ENCODE measurements at regions not wholly inside any gene's neighbourhood (a gene's known extent, or its start where the extent isn't known, plus 50 kb on each side); places are given as distances from the start of the nearest gene placed in this dataset.

GRCh38 chr4:31343061-31343460 is 622.9 kb downstream of the PCDH7 start:
- Histone ChIP-seq H4K91ac (ENCODE audit: low read length) (no peak overlapping the region), H3K36me3 (ENCODE audit: control insufficient read depth in 1 of 2, insufficient read depth in 2 of 2, low read depth in 1 of 2, low read length in 2 of 2) (no peaks in the 10 kb centered on the region), H3K23ac (ENCODE audit: low read length in 2 of 2) (no peak overlapping the region), H2BK15ac (ENCODE audit: low read depth, poor library complexity, severe bottlenecking) (no peak overlapping the region), H3K4me2 (ENCODE audit: low read length, poor library complexity, severe bottlenecking) (no peak overlapping the region), H3K4me3 (ENCODE audit: insufficient read depth in 1 of 2, low read depth in 1 of 2, low read length in 2 of 2) (no peak overlapping the region), H3K9ac (ENCODE audit: low read length) (no peak overlapping the region), H2BK120ac (ENCODE audit: low read depth, low read length) (no peak overlapping the region), H4K8ac (ENCODE audit: low read length) (no peak overlapping the region), H2BK12ac (ENCODE audit: low read length in 2 of 2) (no peak overlapping the region), H2AFZ (ENCODE audit: low read depth, low read length) (no peak overlapping the region), H3K27ac (ENCODE audit: low read length, poor library complexity, severe bottlenecking) (no peak overlapping the region), H3K79me1 (replicated peaks; ENCODE audit: low read length, poor library complexity, severe bottlenecking) (no peaks in the 10 kb centered on the region), H3K4me1 (ENCODE audit: control insufficient read depth, insufficient read depth, low read depth, low read length) (no peaks in the 10 kb centered on the region), H2AK5ac (ENCODE audit: low read length, severe bottlenecking) (no peak overlapping the region), H3K9me3 (ENCODE audit: control insufficient read depth, low read length) (peaks cover 28% of the 10 kb centered on the region), H2BK5ac (ENCODE audit: low read depth, low read length, poor library complexity, severe bottlenecking) (no peak overlapping the region), H3K18ac (ENCODE audit: low read depth in 1 of 2, low read length in 2 of 2) (no peak overlapping the region), H3K14ac (ENCODE audit: low read length in 2 of 2) (no peak overlapping the region), H3K27me3 (ENCODE audit: control insufficient read depth in 1 of 2, insufficient read depth in 1 of 2, low read length in 2 of 2) (no peaks in the 10 kb centered on the region), H3K4ac (ENCODE audit: low read depth in 1 of 2, low read length in 2 of 2) (no peak overlapping the region)
- no peak for DNase-seq

GRCh38 chr4:31349907-31350306 is 629.7 kb downstream of the PCDH7 start:
- Histone ChIP-seq H3K36me3 (ENCODE audit: control insufficient read depth in 1 of 2, insufficient read depth in 2 of 2, low read depth in 1 of 2, low read length in 2 of 2) (no peaks in the 10 kb centered on the region), H3K18ac (ENCODE audit: low read depth in 1 of 2, low read length in 2 of 2) (no peak overlapping the region), H3K9me3 (ENCODE audit: control insufficient read depth, low read length) (no peaks in the 10 kb centered on the region), H3K4ac (ENCODE audit: low read depth in 1 of 2, low read length in 2 of 2) (no peak overlapping the region), H2AFZ (ENCODE audit: low read depth, low read length) (no peak overlapping the region), H3K79me1 (replicated peaks; ENCODE audit: low read length, poor library complexity, severe bottlenecking) (no peaks in the 10 kb centered on the region), H3K9ac (ENCODE audit: low read length) (no peak overlapping the region), H4K91ac (ENCODE audit: low read length) (no peak overlapping the region), H2BK5ac (ENCODE audit: low read depth, low read length, poor library complexity, severe bottlenecking) (no peak overlapping the region), H3K4me2 (ENCODE audit: low read length, poor library complexity, severe bottlenecking) (no peak overlapping the region), H4K8ac (ENCODE audit: low read length) (no peak overlapping the region), H3K4me3 (ENCODE audit: insufficient read depth in 1 of 2, low read depth in 1 of 2, low read length in 2 of 2) (no peak overlapping the region), H3K27me3 (ENCODE audit: control insufficient read depth in 1 of 2, insufficient read depth in 1 of 2, low read length in 2 of 2) (no peaks in the 10 kb centered on the region), H2BK15ac (ENCODE audit: low read depth, poor library complexity, severe bottlenecking) (no peak overlapping the region), H2BK120ac (ENCODE audit: low read depth, low read length) (no peak overlapping the region), H3K23ac (ENCODE audit: low read length in 2 of 2) (no peak overlapping the region), H2AK5ac (ENCODE audit: low read length, severe bottlenecking) (no peak overlapping the region), H3K27ac (ENCODE audit: low read length, poor library complexity, severe bottlenecking) (no peak overlapping the region), H3K14ac (ENCODE audit: low read length in 2 of 2) (no peak overlapping the region), H3K4me1 (ENCODE audit: control insufficient read depth, insufficient read depth, low read depth, low read length) (no peaks in the 10 kb centered on the region), H2BK12ac (ENCODE audit: low read length in 2 of 2) (no peak overlapping the region)
- no peak for DNase-seq
- WGBS: 62% methylated on average over 1 of the region's 1 CpG

DNA sequence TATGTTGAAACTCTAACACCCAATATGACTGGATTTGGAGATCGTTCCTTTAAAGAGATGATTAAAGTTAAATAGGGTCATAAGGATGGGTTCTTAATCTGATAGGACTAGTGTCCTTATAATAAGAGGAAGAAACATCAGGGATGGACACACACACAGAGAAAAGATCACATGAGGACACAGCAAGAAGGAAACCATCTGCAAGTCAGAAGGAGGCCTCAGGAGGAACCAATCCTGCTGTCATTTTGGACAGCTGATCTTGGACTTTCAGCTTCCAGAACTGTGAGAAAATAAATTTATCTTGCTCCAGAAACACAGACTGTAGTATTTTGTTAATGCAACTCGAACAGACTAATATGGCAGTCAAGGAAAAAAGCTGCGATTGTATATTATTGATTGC is 631.5 kb downstream of the PCDH7 start:
- no peak overlapping the region for H2AK5ac ChIP-seq (ENCODE audit: low read length, severe bottlenecking)
- no peaks in the 10 kb centered on the region for H3K27me3 ChIP-seq (ENCODE audit: control insufficient read depth in 1 of 2, insufficient read depth in 1 of 2, low read length in 2 of 2)
- WGBS: 100% methylated on average over 1 of the region's 3 CpGs
- H3K79me1 ChIP-seq (replicated peaks; ENCODE audit: low read length, poor library complexity, severe bottlenecking): no peaks in the 10 kb centered on the region
- H3K23ac ChIP-seq (ENCODE audit: low read length in 2 of 2): no peak overlapping the region
- no peak overlapping the region for H3K27ac ChIP-seq (ENCODE audit: low read length, poor library complexity, severe bottlenecking)
- H2AFZ ChIP-seq (ENCODE audit: low read depth, low read length): no peak overlapping the region
- H2BK5ac ChIP-seq (ENCODE audit: low read depth, low read length, poor library complexity, severe bottlenecking): no peak overlapping the region
- DNase-seq: no peak
- H3K9ac ChIP-seq (ENCODE audit: low read length): no peak overlapping the region
- no peaks in the 10 kb centered on the region for H3K36me3 ChIP-seq (ENCODE audit: control insufficient read depth in 1 of 2, insufficient read depth in 2 of 2, low read depth in 1 of 2, low read length in 2 of 2)
- no peak overlapping the region for H3K18ac ChIP-seq (ENCODE audit: low read depth in 1 of 2, low read length in 2 of 2)
- H3K4me1 ChIP-seq (ENCODE audit: control insufficient read depth, insufficient read depth, low read depth, low read length): no peaks in the 10 kb centered on the region
- H2BK12ac ChIP-seq (ENCODE audit: low read length in 2 of 2): no peak overlapping the region
- no peak overlapping the region for H3K4me2 ChIP-seq (ENCODE audit: low read length, poor library complexity, severe bottlenecking)
- no peak overlapping the region for H3K14ac ChIP-seq (ENCODE audit: low read length in 2 of 2)
- H3K4ac ChIP-seq (ENCODE audit: low read depth in 1 of 2, low read length in 2 of 2): no peak overlapping the region
- H3K4me3 ChIP-seq (ENCODE audit: insufficient read depth in 1 of 2, low read depth in 1 of 2, low read length in 2 of 2): no peak overlapping the region
- H2BK120ac ChIP-seq (ENCODE audit: low read depth, low read length): no peak overlapping the region
- no peak overlapping the region for H4K91ac ChIP-seq (ENCODE audit: low read length)
- H4K8ac ChIP-seq (ENCODE audit: low read length): no peak overlapping the region
- no peaks in the 10 kb centered on the region for H3K9me3 ChIP-seq (ENCODE audit: control insufficient read depth, low read length)
- H2BK15ac ChIP-seq (ENCODE audit: low read depth, poor library complexity, severe bottlenecking): no peak overlapping the region

- no peak for DNase-seq
- Histone ChIP-seq H3K79me1 (replicated peaks; ENCODE audit: low read length, poor library complexity, severe bottlenecking) (no peaks in the 10 kb centered on the region), H4K8ac (ENCODE audit: low read length) (no peak overlapping the region), H3K9ac (ENCODE audit: low read length) (no peak overlapping the region), H3K18ac (ENCODE audit: low read depth in 1 of 2, low read length in 2 of 2) (no peak overlapping the region), H2AK5ac (ENCODE audit: low read length, severe bottlenecking) (no peak overlapping the region), H4K91ac (ENCODE audit: low read length) (no peak overlapping the region), H3K27me3 (ENCODE audit: control insufficient read depth in 1 of 2, insufficient read depth in 1 of 2, low read length in 2 of 2) (no peaks in the 10 kb centered on the region), H3K36me3 (ENCODE audit: control insufficient read depth in 1 of 2, insufficient read depth in 2 of 2, low read depth in 1 of 2, low read length in 2 of 2) (no peaks in the 10 kb centered on the region), H2BK120ac (ENCODE audit: low read depth, low read length) (no peak overlapping the region), H3K14ac (ENCODE audit: low read length in 2 of 2) (no peak overlapping the region), H3K4me2 (ENCODE audit: low read length, poor library complexity, severe bottlenecking) (no peak overlapping the region), H2BK15ac (ENCODE audit: low read depth, poor library complexity, severe bottlenecking) (no peak overlapping the region), H3K23ac (ENCODE audit: low read length in 2 of 2) (no peak overlapping the region), H2BK12ac (ENCODE audit: low read length in 2 of 2) (no peak overlapping the region), H3K9me3 (ENCODE audit: control insufficient read depth, low read length) (no peaks in the 10 kb centered on the region), H2AFZ (ENCODE audit: low read depth, low read length) (no peak overlapping the region), H2BK5ac (ENCODE audit: low read depth, low read length, poor library complexity, severe bottlenecking) (no peak overlapping the region), H3K4me1 (ENCODE audit: control insufficient read depth, insufficient read depth, low read depth, low read length) (no peaks in the 10 kb centered on the region), H3K4me3 (ENCODE audit: insufficient read depth in 1 of 2, low read depth in 1 of 2, low read length in 2 of 2) (no peak overlapping the region), H3K27ac (ENCODE audit: low read length, poor library complexity, severe bottlenecking) (no peak overlapping the region), H3K4ac (ENCODE audit: low read depth in 1 of 2, low read length in 2 of 2) (no peak overlapping the region)
- WGBS: no CpG with 5 or more reads among the region's 1 CpG
These were observed 636.7 kb downstream of the PCDH7 start for GRCh38 chr4:31356839-31357238.
